Anterior cingulate cortex (tissue), 58 donors: ENCODE measurements at regions not wholly inside any gene's neighbourhood (a gene's known extent, or its start where the extent isn't known, plus 50 kb on each side); places are given as distances from the start of the nearest gene placed in this dataset.

Experiments used
- DNase-seq, 58 donors: peaks; one replicate each; lab custom pipeline; 2025; lab: John Stamatoyannopoulos, UW

- no peak for DNase-seq
Observed at GRCh38 chr10:44043646-44044375, 341.1 kb downstream of the CXCL12 start.

GRCh38 chr10:44042926-44043602, 341.8 kb downstream of the CXCL12 start:
- DNase-seq, result no peak

- DNase-seq, result no peak
Observed at GRCh38 chr10:44042075-44042770, 342.7 kb downstream of the CXCL12 start.

DNA sequence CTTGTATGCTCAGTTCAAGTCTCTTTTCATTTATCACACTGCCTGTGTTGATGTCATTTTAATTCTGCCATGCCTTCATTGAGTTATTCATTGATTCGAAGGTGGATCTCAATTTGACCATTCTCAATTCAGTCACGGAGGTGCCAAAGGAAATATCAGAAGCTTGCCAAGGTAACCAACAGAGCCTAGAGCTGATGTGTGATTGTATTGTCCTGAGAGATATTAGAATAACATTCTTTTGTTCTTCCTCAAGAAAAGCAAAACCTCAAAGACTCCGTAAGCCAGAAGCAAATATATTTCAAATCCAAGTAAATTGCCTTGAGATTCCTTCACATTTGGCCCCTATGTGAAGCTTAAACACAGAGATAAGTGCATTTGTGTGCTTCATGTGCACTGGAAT, 345.3 kb downstream of the CXCL12 start:
- DNase-seq, result no peak

GRCh38 chr10:44036425-44036824, 348.5 kb downstream of the CXCL12 start:
- no peak for DNase-seq

DNA sequence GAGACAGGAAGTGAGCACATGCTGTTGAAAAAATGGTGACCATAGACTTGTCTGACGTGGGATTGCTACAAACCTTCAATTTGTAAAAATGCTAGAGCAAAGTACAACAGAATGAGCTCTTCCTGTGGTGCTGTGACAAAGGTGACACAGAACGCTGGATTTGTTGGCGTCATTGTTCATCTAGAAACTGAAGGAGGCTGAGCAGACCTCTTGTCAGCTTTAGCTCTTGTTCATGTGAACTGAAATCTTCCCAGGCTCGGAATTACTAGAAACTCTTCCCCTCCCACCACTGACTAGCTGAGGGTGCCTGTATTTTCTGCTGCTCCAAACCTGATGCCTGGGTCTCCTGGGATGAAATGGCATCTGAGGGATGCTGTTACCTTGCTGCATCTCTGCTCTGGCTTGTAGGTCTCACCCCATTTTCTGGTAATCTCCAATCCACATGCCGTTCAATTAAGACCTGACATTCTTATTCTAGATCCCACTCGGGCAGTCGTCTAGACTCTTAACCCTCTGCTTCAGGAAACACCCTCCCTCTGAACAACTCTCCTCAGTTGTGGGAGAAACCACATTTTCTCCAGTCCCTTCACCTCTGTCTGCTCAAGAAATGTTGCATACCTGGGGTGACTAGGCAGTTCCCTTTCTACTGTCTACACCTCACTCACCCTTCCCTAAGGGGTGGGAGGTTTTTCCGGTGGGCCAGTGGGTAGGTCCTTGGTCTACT, 349.3 kb downstream of the CXCL12 start:
- no peak for DNase-seq

- no peak for DNase-seq
Observed at GRCh38 chr10:44034946-44035345, 350.0 kb downstream of the CXCL12 start.

GRCh38 chr10:44033008-44033407, 351.9 kb downstream of the CXCL12 start:
- no peak for DNase-seq

DNA sequence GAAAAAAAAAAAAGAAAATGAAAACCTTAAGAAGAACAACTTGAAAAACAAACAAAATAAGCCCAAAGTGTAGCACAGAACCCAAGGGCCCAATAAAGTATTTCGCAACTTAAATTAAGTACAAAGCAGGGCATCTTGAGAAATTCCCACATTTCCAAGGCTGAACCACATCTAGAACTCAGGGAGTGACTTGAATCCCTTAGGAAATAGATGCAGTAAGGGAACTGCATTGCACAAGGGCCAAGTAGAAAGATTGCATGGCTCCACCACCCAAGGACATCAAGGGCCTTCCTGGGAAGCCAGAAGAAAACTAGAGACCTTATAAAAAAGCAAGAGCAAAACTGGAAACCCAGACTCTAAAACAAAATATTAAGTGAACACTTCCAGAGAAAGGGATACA, 352.7 kb downstream of the CXCL12 start:
- DNase-seq, result no peak

GRCh38 chr10:44030738-44031137, 354.2 kb downstream of the CXCL12 start:
- no peak for DNase-seq

DNA sequence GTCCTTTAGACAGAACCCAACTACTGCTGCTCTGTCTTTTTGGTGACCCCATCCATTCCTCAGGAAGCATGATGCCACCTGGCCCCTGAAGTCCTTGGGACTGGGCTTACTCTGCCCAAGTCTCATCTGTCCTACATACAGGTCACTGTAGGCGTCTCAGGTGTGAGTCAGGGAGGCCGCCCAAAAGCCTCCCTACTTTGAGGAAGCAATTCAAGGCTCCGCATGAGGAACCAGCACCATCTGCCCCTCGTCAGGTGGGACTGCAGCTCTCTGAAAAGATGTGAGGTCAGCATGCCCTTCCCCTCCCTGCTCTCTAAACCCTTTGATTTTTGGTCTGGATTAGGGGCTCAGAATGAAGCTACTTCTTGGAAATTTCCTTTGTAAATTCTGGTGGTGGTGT, 354.8 kb downstream of the CXCL12 start:
- no peak for DNase-seq

GRCh38 chr10:44028384-44029137, 356.3 kb downstream of the CXCL12 start:
- DNase-seq, result no peak

DNA sequence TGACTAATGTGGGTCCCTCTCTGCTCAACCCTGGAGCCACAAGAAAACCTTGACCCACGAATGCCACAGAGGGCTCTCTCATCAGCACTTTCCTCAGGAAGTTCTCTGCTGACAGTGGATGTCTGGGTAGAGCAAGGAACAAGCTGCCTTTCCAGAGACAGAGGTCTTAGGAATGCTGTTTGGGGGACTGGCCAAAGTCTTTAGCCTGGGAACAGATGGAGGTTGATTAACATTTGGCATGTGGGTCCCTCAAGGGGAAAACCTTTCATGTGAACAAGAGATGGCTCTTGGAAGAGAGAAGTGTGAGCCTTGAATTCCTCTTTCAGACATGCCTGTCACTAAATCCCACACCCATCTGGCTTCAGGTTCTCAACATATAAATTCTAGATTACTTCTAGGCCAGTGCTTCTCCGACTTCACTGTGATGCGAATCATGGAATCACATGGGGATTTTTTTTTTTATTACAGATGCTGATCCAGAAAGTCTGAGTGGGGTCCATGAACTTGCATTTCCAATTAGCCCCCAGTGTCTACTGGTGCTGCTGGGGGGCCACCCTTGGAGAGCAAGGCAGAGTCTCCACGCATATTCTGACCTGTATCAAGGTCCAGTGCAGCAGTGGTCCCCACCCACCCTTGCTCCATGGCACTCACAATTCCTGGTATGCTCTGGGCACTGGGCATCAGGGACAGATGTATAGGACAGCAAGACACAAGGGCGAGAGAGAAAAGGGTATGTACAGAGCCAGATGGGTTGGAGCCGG, 360.4 kb downstream of the CXCL12 start:
- DNase-seq, result no peak

DNA sequence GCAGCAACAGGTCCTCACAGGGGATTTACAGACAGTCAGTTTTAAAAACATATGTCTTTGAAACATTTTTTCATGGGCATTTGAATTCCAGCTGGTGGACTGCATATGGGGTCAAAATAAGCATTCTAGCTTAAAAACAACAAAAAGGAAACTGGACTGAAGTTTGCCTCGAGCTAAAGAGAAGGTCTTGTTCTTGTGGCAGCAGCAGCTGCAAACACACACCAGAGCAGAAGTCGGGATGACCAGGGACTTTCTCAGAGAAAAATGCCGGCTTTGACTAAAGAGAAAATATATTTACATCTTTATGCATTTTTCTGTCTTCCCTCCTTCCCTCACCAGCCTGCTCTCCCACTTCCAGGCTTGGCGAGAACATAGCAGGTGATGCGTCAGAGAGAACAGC, 361.4 kb downstream of the CXCL12 start:
- no peak for DNase-seq

GRCh38 chr10:44022203-44022602, 362.7 kb downstream of the CXCL12 start:
- DNase-seq, result no peak

GRCh38 chr10:44020322-44021111, 364.4 kb downstream of the CXCL12 start:
- no peak for DNase-seq

DNA sequence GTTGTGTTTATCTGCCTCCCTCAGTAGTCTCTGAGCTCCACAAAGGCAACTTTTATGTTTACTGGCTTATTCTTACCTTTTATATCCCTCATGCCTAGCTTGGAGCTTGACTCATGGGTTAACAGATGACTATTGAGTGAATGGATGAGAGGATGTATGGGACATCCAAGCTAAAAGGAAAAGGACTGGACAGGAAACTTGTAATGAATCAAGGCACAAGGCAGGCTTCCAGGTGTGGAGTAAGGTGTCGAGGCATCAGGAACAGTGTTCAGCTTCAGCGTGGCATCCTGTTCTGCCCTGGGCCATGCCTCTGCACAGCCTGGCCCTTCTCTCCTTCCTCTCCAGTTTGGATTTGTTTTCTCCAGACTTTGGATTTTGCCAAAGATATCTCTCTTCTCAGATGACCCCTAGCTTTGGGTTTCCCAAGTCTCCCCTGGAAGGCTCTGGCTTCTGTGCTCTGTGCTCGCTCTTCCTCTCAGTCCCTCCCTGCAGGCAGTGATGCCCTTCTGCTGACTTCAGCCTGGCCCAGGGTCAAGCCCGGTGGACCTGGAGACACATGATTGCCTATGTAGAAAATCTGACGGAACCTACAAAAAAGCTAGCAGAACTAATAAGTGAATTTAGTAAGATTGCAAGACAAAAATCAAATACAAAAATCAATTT, 367.3 kb downstream of the CXCL12 start:
- no peak for DNase-seq
